PC-3 (cell line): ENCODE measurements at regions not wholly inside any gene's neighbourhood (a gene's known extent, or its start where the extent isn't known, plus 50 kb on each side); places are given as distances from the start of the nearest gene placed in this dataset.

ENCODE experiments used
- EZH2 ChIP-seq: fragments of 300-600 bp; sonication (generic); IDR thresholded peaks from one replicate; pipeline ENCODE4 v1.6.1; 2017; ENCODE audit warnings: antibody characterized with exemption, mild to moderate bottlenecking, low read length; ENCODE audit not compliant: unreplicated experiment
- EZH2phosphoT487 ChIP-seq: fragments of 300-600 bp; sonication (generic); IDR thresholded peaks from 2 replicates; pipeline ENCODE4 v1.6.1; 2018; ENCODE audit warnings: mild to moderate bottlenecking, antibody characterized with exemption, low read length, borderline replicate concordance
- TF ChIP-seq, protein P1 (sequence below): fragments of 300-600 bp; sonication (generic); conservative IDR thresholded peaks from 2 replicates; pipeline ENCODE4 v1.5.1; 2017; ENCODE audit warnings: antibody characterized with exemption, low read depth, mild to moderate bottlenecking, low read length

GRCh38 chr12:131232036-131232435, 278.3 kb downstream of the ADGRD1 start:
- TF ChIP-seq, protein P1, sequence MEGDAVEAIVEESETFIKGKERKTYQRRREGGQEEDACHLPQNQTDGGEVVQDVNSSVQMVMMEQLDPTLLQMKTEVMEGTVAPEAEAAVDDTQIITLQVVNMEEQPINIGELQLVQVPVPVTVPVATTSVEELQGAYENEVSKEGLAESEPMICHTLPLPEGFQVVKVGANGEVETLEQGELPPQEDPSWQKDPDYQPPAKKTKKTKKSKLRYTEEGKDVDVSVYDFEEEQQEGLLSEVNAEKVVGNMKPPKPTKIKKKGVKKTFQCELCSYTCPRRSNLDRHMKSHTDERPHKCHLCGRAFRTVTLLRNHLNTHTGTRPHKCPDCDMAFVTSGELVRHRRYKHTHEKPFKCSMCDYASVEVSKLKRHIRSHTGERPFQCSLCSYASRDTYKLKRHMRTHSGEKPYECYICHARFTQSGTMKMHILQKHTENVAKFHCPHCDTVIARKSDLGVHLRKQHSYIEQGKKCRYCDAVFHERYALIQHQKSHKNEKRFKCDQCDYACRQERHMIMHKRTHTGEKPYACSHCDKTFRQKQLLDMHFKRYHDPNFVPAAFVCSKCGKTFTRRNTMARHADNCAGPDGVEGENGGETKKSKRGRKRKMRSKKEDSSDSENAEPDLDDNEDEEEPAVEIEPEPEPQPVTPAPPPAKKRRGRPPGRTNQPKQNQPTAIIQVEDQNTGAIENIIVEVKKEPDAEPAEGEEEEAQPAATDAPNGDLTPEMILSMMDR = no peak
- TF ChIP-seq EZH2 = no peak
- no peak for TF ChIP-seq EZH2phosphoT487
